DOHH2 (cell line): ENCODE measurements at regions not wholly inside any gene's neighbourhood (a gene's known extent, or its start where the extent isn't known, plus 50 kb on each side); places are given as distances from the start of the nearest gene placed in this dataset.

Source experiments
- H3F3A ChIP-seq: fragments of 200-600 bp; sonication (generic), shearing (Covaris generic); 2 replicates; pipeline ENCODE4 v1.6.0; 2016; ENCODE audit warnings: antibody characterized with exemption, mild to moderate bottlenecking; ENCODE audit not compliant: control insufficient read depth, insufficient read depth
- H3K27ac ChIP-seq: fragments of 200-600 bp; sonication (generic); 2 replicates; pipeline ENCODE4 v1.5.1; 2014; ENCODE audit warnings: low read depth, mild to moderate bottlenecking, low read length, moderate library complexity
- H3K27me3 ChIP-seq: fragments of 200-600 bp; sonication (generic); 2 replicates; pipeline ENCODE4 v1.6.1; 2014; ENCODE audit warnings: mild to moderate bottlenecking, low read length, mixed read lengths; ENCODE audit not compliant: control insufficient read depth
- H3K36me3 ChIP-seq: fragments of 200-600 bp; sonication (generic); 2 replicates; pipeline ENCODE4 v1.6.1; 2014; ENCODE audit warnings: mild to moderate bottlenecking, low read length, moderate library complexity, mixed read lengths; ENCODE audit not compliant: control insufficient read depth
- H3K4me1 ChIP-seq: fragments of 200-600 bp; sonication (generic); 2 replicates; pipeline ENCODE4 v1.6.1; 2014; ENCODE audit warnings: mild to moderate bottlenecking, low read length, mixed read lengths; ENCODE audit not compliant: control insufficient read depth
- H3K4me2 ChIP-seq: fragments of 200-600 bp; sonication (generic); 2 replicates; pipeline ENCODE4 v1.6.0; 2014; ENCODE audit warnings: mild to moderate bottlenecking, low read length, moderate library complexity
- H3K4me3 ChIP-seq: fragments of 200-600 bp; sonication (generic); 2 replicates; pipeline ENCODE4 v1.5.1; 2014; ENCODE audit warnings: mild to moderate bottlenecking, low read length, mixed read lengths
- H3K79me2 ChIP-seq: fragments of 200-600 bp; sonication (generic); 2 replicates; pipeline ENCODE4 v1.6.1; 2014; ENCODE audit warnings: mild to moderate bottlenecking, low read length, mixed read lengths; ENCODE audit not compliant: control insufficient read depth
- H3K9me2 ChIP-seq: fragments of 200-600 bp; sonication (generic); replicated peaks from 2 replicates; pipeline ENCODE4 v1.6.1; 2014; ENCODE audit warnings: mild to moderate bottlenecking, low read length, mixed read lengths; ENCODE audit not compliant: control insufficient read depth
- H3K9me3 ChIP-seq: fragments of 200-600 bp; sonication (generic); 2 replicates; pipeline ENCODE4 v1.6.1; 2014; ENCODE audit warnings: antibody characterized with exemption, low read length, mixed read lengths; ENCODE audit not compliant: control insufficient read depth, insufficient read depth
- H4K20me1 ChIP-seq: fragments of 200-600 bp; sonication (generic); 2 replicates; pipeline ENCODE4 v1.6.0; 2014; ENCODE audit warnings: low read depth, mild to moderate bottlenecking, antibody characterized with exemption, low read length, moderate library complexity; ENCODE audit not compliant: control insufficient read depth, insufficient read depth
- CTCF ChIP-seq: fragments of 200-600 bp; sonication (generic); IDR thresholded peaks from one replicate; pipeline ENCODE4 v1.5.1; 2014; ENCODE audit warnings: antibody characterized with exemption, mild to moderate bottlenecking, low read depth, low read length; ENCODE audit not compliant: poor library complexity, severe bottlenecking
- EZH2phosphoT487 ChIP-seq: fragments of 200-600 bp; sonication (generic); IDR thresholded peaks from 2 replicates; pipeline ENCODE4 v1.6.1; 2017; ENCODE audit warnings: borderline replicate concordance, mild to moderate bottlenecking, antibody characterized with exemption, low read length, moderate library complexity, mixed read lengths

GRCh38 chr2:164145093-164145987 lies 409.5 kb upstream of the FIGN start:
- no peak overlapping the region for H3K4me3 ChIP-seq
- no peaks in the 10 kb centered on the region for H3K36me3 ChIP-seq
- H3K9me3 ChIP-seq = no peaks in the 10 kb centered on the region; the same call in 1 of the 2 replicates
- no peaks in the 10 kb centered on the region for H3K79me2 ChIP-seq
- H3K4me2 ChIP-seq = no peak overlapping the region
- no peaks in the 10 kb centered on the region for H3K27me3 ChIP-seq
- H4K20me1 ChIP-seq = no peaks in the 10 kb centered on the region
- H3K27ac ChIP-seq = no peak overlapping the region
- H3K4me1 ChIP-seq = no peaks in the 10 kb centered on the region
- TF ChIP-seq EZH2phosphoT487 (no peak), CTCF (no peak)
- H3F3A ChIP-seq = no peaks in the 10 kb centered on the region
- no peaks in the 10 kb centered on the region for H3K9me2 ChIP-seq

- Histone ChIP-seq H3K9me3 (no peaks in the 10 kb centered on the region; the same call in 1 of the 2 replicates), H3K27ac (no peak overlapping the region), H3K27me3 (no peaks in the 10 kb centered on the region), H3K79me2 (no peaks in the 10 kb centered on the region), H3K4me3 (no peak overlapping the region), H4K20me1 (no peaks in the 10 kb centered on the region), H3K36me3 (no peaks in the 10 kb centered on the region), H3K4me2 (no peak overlapping the region), H3F3A (no peaks in the 10 kb centered on the region), H3K9me2 (no peaks in the 10 kb centered on the region), H3K4me1 (no peaks in the 10 kb centered on the region)
- TF ChIP-seq CTCF (no peak), EZH2phosphoT487 (no peak)
These were observed 407.5 kb upstream of the FIGN start for GRCh38 chr2:164143183-164143930.

- Histone ChIP-seq H3K36me3 (no peaks in the 10 kb centered on the region), H3K4me3 (no peak overlapping the region), H3K4me2 (no peak overlapping the region), H3K4me1 (no peaks in the 10 kb centered on the region), H3K9me2 (no peaks in the 10 kb centered on the region), H3K27me3 (no peaks in the 10 kb centered on the region), H3F3A (no peaks in the 10 kb centered on the region), H4K20me1 (no peaks in the 10 kb centered on the region), H3K79me2 (no peaks in the 10 kb centered on the region), H3K9me3 (no peaks in the 10 kb centered on the region; the same call in 1 of the 2 replicates), H3K27ac (no peak overlapping the region)
- no peak for TF ChIP-seq CTCF
- TF ChIP-seq EZH2phosphoT487 = no peak
These were observed 406.9 kb upstream of the FIGN start for GRCh38 chr2:164142755-164143154.
